Inferior parietal cortex (tissue), 1 donor: ENCODE measurements at regions not wholly inside any gene's neighbourhood (a gene's known extent, or its start where the extent isn't known, plus 50 kb on each side); places are given as distances from the start of the nearest gene placed in this dataset.
"Not testable (repeated sequence)": the region's sequence is repeated elsewhere in the genome, so short reads cannot be mapped to it uniquely, and the experiment has no call there.

Experiments used
- DNase-seq: peaks from one replicate; pipeline ENCODE4 v3.0.0-alpha.2; 2016; ENCODE audit errors: extremely low spot score

- no peak for DNase-seq
Observed at GRCh38 chr3:164144824-164145223, 933.5 kb downstream of the SI start.

- DNase-seq = no peak
Observed at GRCh38 chr3:164132878-164133277, 945.4 kb downstream of the SI start.

GRCh38 chr3:164113371-164114332 is 964.6 kb downstream of the SI start:
- DNase-seq = no peak

GRCh38 chr3:164096352-164096751 is 981.9 kb downstream of the SI start:
- DNase-seq = no peak

- no peak for DNase-seq
Observed at GRCh38 chr3:164095949-164096348, 982.3 kb downstream of the SI start.

- DNase-seq = no peak
Observed at GRCh38 chr3:164095279-164095678, 983.0 kb downstream of the SI start.

GRCh38 chr3:164094546-164094945 is 983.8 kb downstream of the SI start:
- no peak for DNase-seq

GRCh38 chr3:164080208-164080607 is 998.1 kb downstream of the SI start:
- DNase-seq = no peak

GRCh38 chr3:164064298-164064697 is 1014.0 kb downstream of the SI start:
- no peak for DNase-seq

GRCh38 chr3:164060923-164061322 is 1017.4 kb downstream of the SI start:
- no peak for DNase-seq

- DNase-seq = no peak
Observed at GRCh38 chr3:164049847-164050246, 1028.4 kb downstream of the SI start.

- DNase-seq = no peak
Observed at GRCh38 chr3:164048451-164048850, 1029.8 kb downstream of the SI start.

GRCh38 chr3:164040991-164041390 is 1037.3 kb downstream of the SI start:
- DNase-seq = no peak

- DNase-seq = no peak
Observed at GRCh38 chr3:164030194-164030593, 1048.1 kb downstream of the SI start.

GRCh38 chr3:164024786-164025185 is 1053.5 kb downstream of the SI start:
- no peak for DNase-seq

- no peak for DNase-seq
Observed at GRCh38 chr3:164023480-164023879, 1054.8 kb downstream of the SI start.

- DNase-seq = no peak
Observed at GRCh38 chr3:164018500-164018899, 1059.8 kb downstream of the SI start.

- DNase-seq = no peak
Observed at GRCh38 chr3:164007765-164008164, 1070.5 kb downstream of the SI start.

GRCh38 chr3:164004205-164004604 is 1074.1 kb downstream of the SI start:
- no peak for DNase-seq

GRCh38 chr3:164003016-164003415 is 1075.3 kb downstream of the SI start:
- DNase-seq = not testable (repeated sequence)

- DNase-seq = no peak
Observed at GRCh38 chr3:163983940-163984339, 1094.4 kb downstream of the SI start.

GRCh38 chr3:163971861-163972260 is 1106.4 kb downstream of the SI start:
- DNase-seq = no peak

- DNase-seq = no peak
Observed at GRCh38 chr3:163957072-163957471, 1121.2 kb downstream of the SI start.

GRCh38 chr3:163953526-163953925 is 1124.8 kb downstream of the SI start:
- DNase-seq = no peak
